GM12891 (cell line): ENCODE measurements at regions not wholly inside any gene's neighbourhood (a gene's known extent, or its start where the extent isn't known, plus 50 kb on each side); places are given as distances from the start of the nearest gene placed in this dataset.

ENCODE experiments used
- POLR2A ChIP-seq: IDR thresholded peaks from 2 replicates; pipeline ENCODE4 v1.6.1; 2011; ENCODE audit warnings: low read depth, low read length, control low read depth
- POLR2AphosphoS5 ChIP-seq: IDR thresholded peaks from 2 replicates; pipeline ENCODE4 v1.6.1; 2011; ENCODE audit warnings: low read depth, low read length, control low read depth

DNA sequence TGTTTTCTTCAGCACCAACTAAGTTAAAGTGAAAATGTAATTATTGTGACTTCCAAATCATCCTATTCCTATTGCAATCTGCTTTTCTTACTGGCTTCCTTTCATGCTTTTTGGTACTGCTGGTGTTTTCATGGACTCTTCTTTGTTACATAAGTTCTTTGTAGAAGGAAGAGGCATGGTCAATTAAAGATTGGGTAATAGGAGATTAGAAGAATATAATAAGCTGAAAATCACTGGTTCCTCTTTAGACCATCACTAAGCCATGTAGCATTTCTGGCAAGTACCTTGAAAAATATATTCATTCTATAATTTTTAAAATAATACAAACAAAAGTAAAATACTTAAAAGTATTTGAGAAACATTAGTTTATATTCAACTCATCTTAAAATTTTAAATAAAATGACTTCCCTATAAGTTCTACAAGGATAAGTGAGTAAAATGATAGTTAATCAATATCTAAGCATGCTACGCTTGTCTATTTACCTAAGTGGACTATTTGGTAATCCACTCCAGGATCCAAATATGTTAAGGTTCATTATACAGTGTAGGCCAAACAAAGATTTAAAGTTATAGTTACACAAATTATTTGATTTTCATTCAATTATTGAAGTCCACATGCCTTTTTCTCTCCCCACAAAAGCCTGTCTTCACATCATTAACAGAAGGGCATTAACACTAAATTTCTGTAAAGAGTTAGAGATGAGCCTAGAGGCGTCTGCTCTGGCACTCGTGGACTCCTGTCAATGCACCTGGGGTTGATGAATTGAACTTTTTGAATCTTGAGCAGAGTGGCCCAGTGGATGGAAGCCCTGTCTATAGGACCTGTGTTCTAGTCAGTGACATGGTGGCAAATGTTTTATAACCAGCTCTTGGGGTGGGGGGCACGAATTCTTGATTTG lies 408.1 kb downstream of the INHBA start:
- no peak for TF ChIP-seq POLR2A
- no peak for TF ChIP-seq POLR2AphosphoS5
